ENCODE measurements at regions not wholly inside any gene's neighbourhood (a gene's known extent, or its start where the extent isn't known, plus 50 kb on each side); places are given as distances from the start of the nearest gene placed in this dataset.

GRCh38 chr5:92665506-92665905, 915.5 kb downstream of the NR2F1-AS1 start:
- no peak for TF ChIP-seq GATA1 (IDR thresholded peaks at IDR 0.05; ENCODE audit: low read depth, low read length)
- TF ChIP-seq POLR2A (IDR thresholded peaks at IDR 0.05; ENCODE audit: low read length) = no peak
